HG03521 (cell line): ENCODE measurements at regions not wholly inside any gene's neighbourhood (a gene's known extent, or its start where the extent isn't known, plus 50 kb on each side); places are given as distances from the start of the nearest gene placed in this dataset.
"Not testable (repeated sequence)": the region's sequence is repeated elsewhere in the genome, so short reads cannot be mapped to it uniquely, and the experiment has no call there.

Experiments used
- ATAC-seq: cut with Tn5 transposase; IDR thresholded peaks from one replicate; pipeline ENCODE4 v1.9.1; 2021; ENCODE audit warnings: mild to moderate bottlenecking, moderate library complexity; ENCODE audit not compliant: unreplicated experiment

GRCh38 chr9:87041553-87042235 lies 94.4 kb upstream of the GAS1 start:
- ATAC-seq, result not testable (repeated sequence)

- not testable (repeated sequence) for ATAC-seq
Observed at GRCh38 chr9:87049929-87050608, 102.8 kb upstream of the GAS1 start.

GRCh38 chr9:87054999-87055686 lies 107.8 kb upstream of the GAS1 start:
- ATAC-seq, result no peak

GRCh38 chr9:87059772-87060171 lies 112.5 kb upstream of the GAS1 start:
- no peak for ATAC-seq

- no peak for ATAC-seq
Observed at GRCh38 chr9:87062746-87063145, 115.4 kb upstream of the GAS1 start.

- ATAC-seq, result no peak
Observed at GRCh38 chr9:87063246-87063645, 115.9 kb upstream of the GAS1 start.

- ATAC-seq, result no peak
Observed at GRCh38 chr9:87063871-87064270, 116.6 kb upstream of the GAS1 start.

GRCh38 chr9:87064311-87064710 lies 117.0 kb upstream of the GAS1 start:
- no peak for ATAC-seq

- no peak for ATAC-seq
Observed at GRCh38 chr9:87065981-87066380, 118.7 kb upstream of the GAS1 start.

- no peak for ATAC-seq
Observed at GRCh38 chr9:87067426-87067825, 120.1 kb upstream of the GAS1 start.

GRCh38 chr9:87068177-87068840 lies 121.0 kb upstream of the GAS1 start:
- no peak for ATAC-seq

GRCh38 chr9:87069690-87070089 lies 122.4 kb upstream of the GAS1 start:
- no peak for ATAC-seq

GRCh38 chr9:87070336-87070735 lies 123.0 kb upstream of the GAS1 start:
- ATAC-seq, result no peak

- ATAC-seq, result no peak
Observed at GRCh38 chr9:87071473-87071872, 124.2 kb upstream of the GAS1 start.

GRCh38 chr9:87073692-87074091 lies 126.4 kb upstream of the GAS1 start:
- ATAC-seq, result no peak

GRCh38 chr9:87075537-87075936 lies 128.2 kb upstream of the GAS1 start:
- ATAC-seq, result no peak

GRCh38 chr9:87076825-87077224 lies 129.5 kb upstream of the GAS1 start:
- no peak for ATAC-seq

- ATAC-seq, result no peak
Observed at GRCh38 chr9:87077986-87078385, 130.7 kb upstream of the GAS1 start.

GRCh38 chr9:87080512-87081264 lies 133.4 kb upstream of the GAS1 start:
- no peak for ATAC-seq

- no peak for ATAC-seq
Observed at GRCh38 chr9:87081503-87081902, 134.2 kb upstream of the GAS1 start.

GRCh38 chr9:87083986-87084385 lies 136.7 kb upstream of the GAS1 start:
- ATAC-seq, result no peak
